Right lobe of liver (tissue), 6 donors: ENCODE measurements at regions not wholly inside any gene's neighbourhood (a gene's known extent, or its start where the extent isn't known, plus 50 kb on each side); places are given as distances from the start of the nearest gene placed in this dataset.
A peak's percentile ranks its signal among the peaks of the same experiment; 100 is the strongest.

Experiments used
- ATAC-seq, 4 donors: fragments of 200-7000 bp; cut with Tn5 transposase; one replicate each; pipeline ENCODE4 v1.9.1; 2020; ENCODE audit warnings: mild to moderate bottlenecking in 4 of 4, moderate library complexity in 4 of 4
- DNase-seq, 3 donors: peaks; one replicate each; pipeline ENCODE4 v3.0.0-alpha.2; 2020
- H3K27ac ChIP-seq, 3 donors: fragments of 200-600 bp; one replicate each; pipeline ENCODE4 v1.8.0; 2022
- H3K27me3 ChIP-seq, 2 donors: fragments of 200-600 bp; one replicate each; pipeline ENCODE4 v1.8.0; 2022
- H3K36me3 ChIP-seq, 4 donors: fragments of 200-600 bp; sonication (generic) in 1 of 4; one replicate each; pipeline versions ENCODE4 v1.5.1 to v1.8.0; 2017 to 2022; ENCODE audit warnings: control low read depth in 1 of 4
- H3K4me1 ChIP-seq, 4 donors: fragments of 200-600 bp; sonication (generic) in 1 of 4; one replicate each; pipeline versions ENCODE4 v1.5.1 to v1.8.0; 2017 to 2022; ENCODE audit warnings: control low read depth in 1 of 4
- H3K4me3 ChIP-seq, 3 donors: fragments of 200-600 bp; one replicate each; pipeline ENCODE4 v1.8.0; 2022
- H3K9me3 ChIP-seq, 4 donors: fragments of 200-600 bp; sonication (generic) in 1 of 4; one replicate each; pipeline versions ENCODE4 v1.5.1 to v1.8.0; 2017 to 2022; ENCODE audit warnings: control low read depth in 1 of 4
- POLR2A ChIP-seq: fragments of 450-650 bp; IDR thresholded peaks from one replicate; pipeline ENCODE4 v1.6.1; 2017; ENCODE audit warnings: antibody characterized with exemption, mild to moderate bottlenecking
- WGBS: methylation state at CpG from one replicate; pipeline ENCODE4 v1.1.6; 2018; ENCODE audit warnings: low coverage, low lambda C conversion rate; ENCODE audit not compliant: insufficient coverage; ENCODE audit errors: missing lambda C conversion rate; 5-methylcytosine and 5-hydroxymethylcytosine counted together
- intact Hi-C, 2 donors: fragments of 100-400 bp; cut with DNase I; formaldehyde crosslinking; loops; one replicate each; pipeline versions ENCODE4 v1.11.2 to v1.14.1; 2022
- TF ChIP-seq, protein P1 (sequence below), 4 donors: fragments of 200-600 bp in 3 of 4; fragments of 450-650 bp in 1 of 4; IDR thresholded peaks; one replicate each; pipeline versions ENCODE4 v1.5.1 to v1.8.0; 2016 to 2022; ENCODE audit warnings: antibody characterized with exemption in 4 of 4, mild to moderate bottlenecking in 2 of 4
- donor health status: DM: no; HTN: yes; CAD: no.
- donor health status: DM: no; HTN: no; CAD: no.
- donor health status: DM: no; HTN: no; CAD: no.
- donor health status: DM: no; HTN: yes; CAD: no.
- donor health status: DM: no; HTN: yes; CAD: no.

DNA sequence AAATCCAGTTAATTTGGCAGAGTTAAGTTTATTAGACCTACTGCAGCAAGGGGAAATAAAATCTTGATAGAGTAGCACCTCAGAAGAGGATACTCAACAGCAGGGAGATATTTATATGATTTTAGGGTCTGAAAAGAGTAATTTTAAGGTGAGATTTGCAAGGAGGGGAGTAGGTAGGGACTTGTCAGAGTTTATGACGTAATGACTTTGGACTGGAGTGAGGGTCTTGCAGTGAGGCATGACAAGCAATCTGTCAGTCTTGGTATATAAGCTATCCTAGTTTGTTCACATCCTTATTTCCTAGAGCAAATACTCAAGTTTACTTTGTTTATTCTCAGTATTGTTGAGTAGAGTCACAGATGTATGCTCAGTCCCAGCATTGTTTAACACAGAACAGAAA lies 722.6 kb downstream of the TLE4 start:
- Histone ChIP-seq H3K4me1 (no peaks in the 10 kb centered on the region), H3K27ac (no peak overlapping the region), H3K9me3 (no peaks in the 10 kb centered on the region), H3K4me3 (no peak overlapping the region), H3K36me3 (no peaks in the 10 kb centered on the region), H3K27me3 (no peaks in the 10 kb centered on the region)
- no peak for ATAC-seq
- TF ChIP-seq, protein P1, sequence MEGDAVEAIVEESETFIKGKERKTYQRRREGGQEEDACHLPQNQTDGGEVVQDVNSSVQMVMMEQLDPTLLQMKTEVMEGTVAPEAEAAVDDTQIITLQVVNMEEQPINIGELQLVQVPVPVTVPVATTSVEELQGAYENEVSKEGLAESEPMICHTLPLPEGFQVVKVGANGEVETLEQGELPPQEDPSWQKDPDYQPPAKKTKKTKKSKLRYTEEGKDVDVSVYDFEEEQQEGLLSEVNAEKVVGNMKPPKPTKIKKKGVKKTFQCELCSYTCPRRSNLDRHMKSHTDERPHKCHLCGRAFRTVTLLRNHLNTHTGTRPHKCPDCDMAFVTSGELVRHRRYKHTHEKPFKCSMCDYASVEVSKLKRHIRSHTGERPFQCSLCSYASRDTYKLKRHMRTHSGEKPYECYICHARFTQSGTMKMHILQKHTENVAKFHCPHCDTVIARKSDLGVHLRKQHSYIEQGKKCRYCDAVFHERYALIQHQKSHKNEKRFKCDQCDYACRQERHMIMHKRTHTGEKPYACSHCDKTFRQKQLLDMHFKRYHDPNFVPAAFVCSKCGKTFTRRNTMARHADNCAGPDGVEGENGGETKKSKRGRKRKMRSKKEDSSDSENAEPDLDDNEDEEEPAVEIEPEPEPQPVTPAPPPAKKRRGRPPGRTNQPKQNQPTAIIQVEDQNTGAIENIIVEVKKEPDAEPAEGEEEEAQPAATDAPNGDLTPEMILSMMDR (IDR thresholded peaks at IDR 0.05) = no peak
- TF ChIP-seq POLR2A = no peak
- DNase-seq = no peak
- intact Hi-C loops = no loop called here
- WGBS = 53% methylated on average over 1 of the region's 1 CpG

DNA sequence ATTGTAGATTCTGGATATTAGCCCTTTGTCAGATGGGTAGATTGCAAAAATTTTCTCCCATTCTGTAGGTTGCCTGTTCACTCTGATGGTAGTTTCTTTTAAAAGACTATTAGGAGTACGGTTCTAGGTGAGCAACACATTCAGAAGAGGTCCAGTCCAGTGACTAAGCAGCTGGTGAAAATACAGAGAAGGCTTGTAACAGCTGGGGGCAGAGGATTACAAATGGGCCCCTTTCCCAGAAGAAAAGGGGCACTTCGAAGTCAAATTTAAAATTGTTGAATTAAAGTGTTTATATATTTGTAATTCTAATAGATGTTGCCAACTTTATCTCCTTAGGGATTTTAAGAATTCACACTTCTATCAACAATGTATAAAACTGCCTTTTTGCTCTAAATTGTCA lies 720.5 kb downstream of the TLE4 start:
- Histone ChIP-seq H3K9me3 (no peaks in the 10 kb centered on the region), H3K4me3 (no peak overlapping the region), H3K36me3 (no peaks in the 10 kb centered on the region), H3K27ac (no peak overlapping the region), H3K27me3 (no peaks in the 10 kb centered on the region), H3K4me1 (no peaks in the 10 kb centered on the region)
- 32% methylated on average over 2 of the region's 2 CpGs for WGBS
- intact Hi-C loops = no loop called here
- no peak for DNase-seq
- no peak for TF ChIP-seq POLR2A
- TF ChIP-seq, protein P1 (IDR thresholded peaks at IDR 0.05) = no peak
- ATAC-seq = no peak

DNA sequence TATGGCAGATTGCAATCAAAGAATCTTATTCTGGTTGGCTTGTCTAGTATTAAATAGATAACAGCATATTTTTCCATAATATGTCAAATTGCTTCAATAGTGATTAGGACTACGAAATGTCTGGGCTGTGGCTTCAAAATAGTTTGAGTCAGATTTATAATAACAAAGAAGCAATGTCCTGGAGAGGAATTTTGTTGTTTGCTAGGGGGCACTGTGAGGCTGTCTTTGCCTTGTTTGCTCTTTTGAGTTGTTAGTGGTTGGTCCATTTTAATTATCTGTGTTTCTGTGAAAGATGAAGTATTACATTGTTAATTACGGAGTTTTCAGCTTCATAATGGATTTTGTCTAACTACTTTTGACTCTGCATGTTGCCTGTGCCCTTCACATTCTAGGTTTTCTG lies 713.6 kb downstream of the TLE4 start:
- Histone ChIP-seq H3K27me3 (no peaks in the 10 kb centered on the region), H3K4me3 (no peak overlapping the region), H3K27ac (no peak overlapping the region), H3K9me3 (no peaks in the 10 kb centered on the region), H3K4me1 (no peaks in the 10 kb centered on the region), H3K36me3 (no peaks in the 10 kb centered on the region)
- TF ChIP-seq POLR2A = no peak
- TF ChIP-seq, protein P1 (IDR thresholded peaks at IDR 0.05) = peak in 3 of 4 donors; percentile 19 to 35 (median 20)
- intact Hi-C loops = no loop called here
- 20% methylated on average over 2 of the region's 2 CpGs for WGBS
- ATAC-seq = no peak
- no peak for DNase-seq

DNA sequence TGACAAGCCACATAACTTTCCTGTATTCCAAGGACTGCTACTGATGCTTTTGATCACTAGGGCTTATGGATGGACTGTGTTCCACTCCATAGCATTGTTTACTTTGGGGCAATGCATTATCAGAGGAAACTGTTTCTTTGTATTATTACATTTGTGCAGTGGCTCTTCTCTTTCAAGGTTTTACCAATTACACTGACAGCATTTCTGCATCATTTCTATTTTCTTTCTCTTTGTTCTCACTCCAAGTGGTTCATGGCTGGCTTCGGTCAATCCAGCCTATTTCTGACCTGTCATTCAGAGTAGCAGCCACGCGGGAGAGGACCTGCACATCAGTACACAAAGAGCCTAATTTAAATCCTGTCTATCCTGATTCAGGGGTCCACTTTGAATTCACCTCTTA lies 711.0 kb downstream of the TLE4 start:
- Histone ChIP-seq H3K9me3 (no peaks in the 10 kb centered on the region), H3K27me3 (no peaks in the 10 kb centered on the region), H3K4me3 (no peak overlapping the region), H3K27ac (no peak overlapping the region), H3K36me3 (no peaks in the 10 kb centered on the region), H3K4me1 (no peaks in the 10 kb centered on the region)
- DNase-seq = no peak
- intact Hi-C loops = no loop called here
- ATAC-seq = no peak
- WGBS = 43% methylated on average over 3 of the region's 3 CpGs
- TF ChIP-seq POLR2A = no peak
- TF ChIP-seq, protein P1 (IDR thresholded peaks at IDR 0.05) = no peak

DNA sequence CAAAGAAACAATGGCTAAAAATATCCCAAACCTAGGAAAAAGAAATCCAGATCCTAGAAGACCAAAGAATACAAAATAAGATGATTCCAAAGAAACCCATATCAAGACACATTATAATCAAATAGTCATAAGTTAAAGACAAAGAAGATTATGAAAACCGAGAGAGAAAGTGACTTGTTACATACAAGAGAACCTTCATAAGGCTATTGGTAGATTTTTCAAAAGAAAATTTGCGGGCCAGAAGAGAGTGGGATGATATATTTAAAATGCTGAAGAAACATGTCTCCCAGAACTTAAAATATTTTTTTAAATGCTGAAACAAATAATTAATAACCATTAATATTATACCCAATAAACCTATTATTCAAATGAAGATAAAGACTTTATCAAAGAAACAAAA lies 687.3 kb downstream of the TLE4 start:
- ATAC-seq (no peak), DNase-seq (no peak)
- Histone ChIP-seq H3K27ac (no peak overlapping the region), H3K4me3 (no peak overlapping the region), H3K36me3 (no peaks in the 10 kb centered on the region), H3K27me3 (no peaks in the 10 kb centered on the region), H3K9me3 (no peaks in the 10 kb centered on the region), H3K4me1 (no peaks in the 10 kb centered on the region)
- intact Hi-C loops = no loop called here
- WGBS = 40% methylated on average over 2 of the region's 2 CpGs
- no peak for TF ChIP-seq POLR2A
- TF ChIP-seq, protein P1 (IDR thresholded peaks at IDR 0.05) = no peak
